Panc1 (cell line): ENCODE measurements at regions not wholly inside any gene's neighbourhood (a gene's known extent, or its start where the extent isn't known, plus 50 kb on each side); places are given as distances from the start of the nearest gene placed in this dataset.

Experiments
- ATAC-seq: fragments of 200-7000 bp; cut with Tn5 transposase; 2 replicates; pipeline ENCODE4 v1.9.1; 2020; ENCODE audit warnings: mild to moderate bottlenecking, moderate library complexity
- BruUV-seq: library from RNA; stranded (reverse); fragments of 400-500 nt; replicated peaks from 2 replicates; lab custom pipeline; 2021; lab: Mats Ljungman, UMichigan
- CTCF ChIA-PET: fragments of 300-600 bp; sonication (Branson Sonifier 250); formaldehyde crosslinking; loops from one replicate; lab custom pipeline; 2022; ENCODE audit warnings: antibody characterized with exemption; lab: Charles Lee
- POLR2A ChIA-PET: fragments of 300-600 bp; sonication (Branson Sonifier 250); formaldehyde crosslinking; loops from one replicate; lab custom pipeline; 2022; ENCODE audit warnings: antibody characterized with exemption; lab: Charles Lee
- DNase-seq: peaks from one replicate; pipeline ENCODE4 v3.0.0-alpha.2; 2010; ENCODE audit warnings: low read depth, low spot score
- H3K27ac ChIP-seq: 2 replicates; pipeline ENCODE4 v1.5.1; 2011; ENCODE audit warnings: mild to moderate bottlenecking, low read length, inconsistent platforms
- H3K27me3 ChIP-seq: fragments of 200-500 bp; sonication (Bioruptor generic); 2 replicates; pipeline ENCODE4 v1.6.0; 2014; ENCODE audit warnings: low read length, inconsistent platforms; ENCODE audit not compliant: control insufficient read depth, insufficient read depth
- H3K36me3 ChIP-seq: fragments of 200-500 bp; sonication (Bioruptor generic); 2 replicates; pipeline ENCODE4 v1.5.1; 2014; ENCODE audit warnings: inconsistent platforms, mild to moderate bottlenecking, low read length, moderate library complexity; ENCODE audit not compliant: control insufficient read depth, insufficient read depth
- H3K4me1 ChIP-seq: 2 replicates; pipeline ENCODE4 v1.5.1; 2011; ENCODE audit warnings: inconsistent platforms, mild to moderate bottlenecking, low read length, moderate library complexity; ENCODE audit not compliant: control insufficient read depth, insufficient read depth
- H3K4me3 ChIP-seq, 2 experiments: 2 replicates each; pipeline ENCODE4 v1.5.1; 2011 to 2012; ENCODE audit warnings: low read depth in 2 of 2, low read length in 2 of 2, mild to moderate bottlenecking in 2 of 2, inconsistent platforms in 1 of 2, moderate library complexity in 1 of 2
- H3K9me3 ChIP-seq: fragments of 200-500 bp; sonication (Bioruptor generic); 2 replicates; pipeline ENCODE4 v1.5.1; 2014; ENCODE audit warnings: low read depth, mild to moderate bottlenecking, inconsistent platforms, low read length, moderate library complexity; ENCODE audit not compliant: control insufficient read depth, insufficient read depth
- CTCF ChIP-seq: fragments of 450-650 bp; IDR thresholded peaks from 2 replicates; pipeline ENCODE4 v1.5.1; 2017; ENCODE audit warnings: mild to moderate bottlenecking
- POLR2AphosphoS5 ChIP-seq: IDR thresholded peaks from 2 replicates; pipeline ENCODE4 v1.6.1; 2012; ENCODE audit warnings: mild to moderate bottlenecking, low read depth, low read length, moderate library complexity
- SIN3A ChIP-seq: IDR thresholded peaks from 2 replicates; pipeline ENCODE4 v1.6.1; 2012; ENCODE audit warnings: low read depth, mild to moderate bottlenecking, low read length, moderate library complexity, borderline replicate concordance; ENCODE audit not compliant: insufficient read depth
- TCF7L2 ChIP-seq: IDR thresholded peaks from 2 replicates; pipeline ENCODE4 v1.6.1; 2011; ENCODE audit warnings: mild to moderate bottlenecking, low read depth, low read length, inconsistent platforms
- in situ Hi-C: cut with HindIII; loops from 2 replicates; pipeline ENCODE4 v1.10.0; 2016; ENCODE audit warnings: low sequenced_read_pairs, low pct_unique_long_range_greater_than_20kb
- intact Hi-C: fragments of 100-400 bp; cut with micrococcal nuclease; formaldehyde crosslinking; loops from one replicate; pipeline ENCODE4 v1.10.0; 2022; ENCODE audit not compliant: unreplicated experiment
- TF ChIP-seq, protein P1 (sequence below), 2 experiments: IDR thresholded peaks; 2 replicates each; pipeline ENCODE4 v1.6.1; 2011 to 2012; ENCODE audit warnings: low read depth in 2 of 2, control low read depth in 1 of 2, low read length in 1 of 2, mild to moderate bottlenecking in 1 of 2, moderate library complexity in 1 of 2; ENCODE audit not compliant: insufficient read depth in 1 of 2

- BruUV-seq: no TSS peak
- no peak for DNase-seq
- H3K4me1 ChIP-seq: no peaks in the 10 kb centered on the region; the same call in 1 of the 2 replicates
- H3K9me3 ChIP-seq: no peaks in the 10 kb centered on the region
- no peak overlapping the region for H3K4me3 ChIP-seq
- no peak overlapping the region for H3K27ac ChIP-seq
- ChIA-PET POLR2A (no interaction called here), CTCF (no interaction called here)
- in situ Hi-C loops: no loop called here
- no peak for ATAC-seq
- no peaks in the 10 kb centered on the region for H3K27me3 ChIP-seq
- intact Hi-C loops: no loop called here
- no peak for TF ChIP-seq TCF7L2
- TF ChIP-seq, protein P1, sequence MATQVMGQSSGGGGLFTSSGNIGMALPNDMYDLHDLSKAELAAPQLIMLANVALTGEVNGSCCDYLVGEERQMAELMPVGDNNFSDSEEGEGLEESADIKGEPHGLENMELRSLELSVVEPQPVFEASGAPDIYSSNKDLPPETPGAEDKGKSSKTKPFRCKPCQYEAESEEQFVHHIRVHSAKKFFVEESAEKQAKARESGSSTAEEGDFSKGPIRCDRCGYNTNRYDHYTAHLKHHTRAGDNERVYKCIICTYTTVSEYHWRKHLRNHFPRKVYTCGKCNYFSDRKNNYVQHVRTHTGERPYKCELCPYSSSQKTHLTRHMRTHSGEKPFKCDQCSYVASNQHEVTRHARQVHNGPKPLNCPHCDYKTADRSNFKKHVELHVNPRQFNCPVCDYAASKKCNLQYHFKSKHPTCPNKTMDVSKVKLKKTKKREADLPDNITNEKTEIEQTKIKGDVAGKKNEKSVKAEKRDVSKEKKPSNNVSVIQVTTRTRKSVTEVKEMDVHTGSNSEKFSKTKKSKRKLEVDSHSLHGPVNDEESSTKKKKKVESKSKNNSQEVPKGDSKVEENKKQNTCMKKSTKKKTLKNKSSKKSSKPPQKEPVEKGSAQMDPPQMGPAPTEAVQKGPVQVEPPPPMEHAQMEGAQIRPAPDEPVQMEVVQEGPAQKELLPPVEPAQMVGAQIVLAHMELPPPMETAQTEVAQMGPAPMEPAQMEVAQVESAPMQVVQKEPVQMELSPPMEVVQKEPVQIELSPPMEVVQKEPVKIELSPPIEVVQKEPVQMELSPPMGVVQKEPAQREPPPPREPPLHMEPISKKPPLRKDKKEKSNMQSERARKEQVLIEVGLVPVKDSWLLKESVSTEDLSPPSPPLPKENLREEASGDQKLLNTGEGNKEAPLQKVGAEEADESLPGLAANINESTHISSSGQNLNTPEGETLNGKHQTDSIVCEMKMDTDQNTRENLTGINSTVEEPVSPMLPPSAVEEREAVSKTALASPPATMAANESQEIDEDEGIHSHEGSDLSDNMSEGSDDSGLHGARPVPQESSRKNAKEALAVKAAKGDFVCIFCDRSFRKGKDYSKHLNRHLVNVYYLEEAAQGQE (IDR thresholded peaks at IDR 0.05; ENCODE audit: insufficient read depth in 1 of 2, low read depth in 2 of 2, low read length in 1 of 2): no peak
- no peak for TF ChIP-seq POLR2AphosphoS5
- no peak for TF ChIP-seq SIN3A
- TF ChIP-seq CTCF: no peak
- no peaks in the 10 kb centered on the region for H3K36me3 ChIP-seq
These were observed 287.9 kb upstream of the KLF14 start for GRCh38 chr7:131021902-131022301.

DNA sequence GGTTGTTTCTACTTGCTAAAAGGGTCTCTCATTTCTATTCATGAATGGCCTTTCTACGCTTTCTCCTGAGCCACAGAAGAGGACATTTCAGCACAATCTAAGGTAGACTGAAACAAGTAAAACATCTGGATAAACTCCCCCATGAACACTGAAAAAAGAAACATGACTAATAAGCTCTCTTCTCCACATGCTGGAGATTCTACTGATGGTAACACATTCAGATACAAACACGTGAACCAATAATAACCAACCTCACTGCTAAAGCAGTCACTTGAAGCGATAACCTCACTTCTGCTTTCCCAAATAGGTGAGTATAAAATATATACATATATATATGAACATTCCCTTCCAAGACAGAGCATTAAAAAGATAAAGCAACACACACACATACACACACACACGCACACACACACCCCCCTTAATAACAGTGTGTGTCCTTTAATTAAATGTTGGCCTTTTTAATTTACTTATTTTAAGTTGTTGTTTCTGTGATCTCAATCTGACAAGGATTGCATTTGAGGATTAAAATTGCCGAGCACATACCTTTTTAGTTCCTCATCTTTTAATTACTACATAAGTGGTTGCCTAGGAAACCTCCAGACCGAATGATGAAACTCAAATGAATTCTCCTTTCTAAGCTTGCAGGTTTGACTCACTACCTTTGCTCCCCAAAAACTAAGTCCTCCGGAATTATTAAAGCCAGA is 292.4 kb upstream of the KLF14 start:
- BruUV-seq: no TSS peak
- CTCF ChIA-PET: no interaction called here
- Histone ChIP-seq H3K9me3 (no peaks in the 10 kb centered on the region), H3K36me3 (no peaks in the 10 kb centered on the region), H3K4me3 (no peak overlapping the region), H3K27ac (no peak overlapping the region), H3K27me3 (no peaks in the 10 kb centered on the region), H3K4me1 (no peaks in the 10 kb centered on the region)
- DNase-seq (no peak), ATAC-seq (no peak)
- in situ Hi-C loops (no loop called here), intact Hi-C loops (no loop called here)
- TF ChIP-seq SIN3A: no peak
- TF ChIP-seq CTCF: no peak
- no peak for TF ChIP-seq TCF7L2
- no peak for TF ChIP-seq POLR2AphosphoS5
- TF ChIP-seq, protein P1 (IDR thresholded peaks at IDR 0.05; ENCODE audit: insufficient read depth in 1 of 2, low read depth in 2 of 2, low read length in 1 of 2): no peak
- POLR2A ChIA-PET: no interaction called here
